DOHH2 (cell line): ENCODE measurements at regions not wholly inside any gene's neighbourhood (a gene's known extent, or its start where the extent isn't known, plus 50 kb on each side); places are given as distances from the start of the nearest gene placed in this dataset.

Experiments
- H3F3A ChIP-seq: fragments of 200-600 bp; sonication (generic), shearing (Covaris generic); 2 replicates; pipeline ENCODE4 v1.6.0; 2016; ENCODE audit warnings: antibody characterized with exemption, mild to moderate bottlenecking; ENCODE audit not compliant: control insufficient read depth, insufficient read depth
- H3K27ac ChIP-seq: fragments of 200-600 bp; sonication (generic); 2 replicates; pipeline ENCODE4 v1.5.1; 2014; ENCODE audit warnings: low read depth, mild to moderate bottlenecking, low read length, moderate library complexity
- H3K27me3 ChIP-seq: fragments of 200-600 bp; sonication (generic); 2 replicates; pipeline ENCODE4 v1.6.1; 2014; ENCODE audit warnings: mild to moderate bottlenecking, low read length, mixed read lengths; ENCODE audit not compliant: control insufficient read depth
- H3K36me3 ChIP-seq: fragments of 200-600 bp; sonication (generic); 2 replicates; pipeline ENCODE4 v1.6.1; 2014; ENCODE audit warnings: mild to moderate bottlenecking, low read length, moderate library complexity, mixed read lengths; ENCODE audit not compliant: control insufficient read depth
- H3K4me1 ChIP-seq: fragments of 200-600 bp; sonication (generic); 2 replicates; pipeline ENCODE4 v1.6.1; 2014; ENCODE audit warnings: mild to moderate bottlenecking, low read length, mixed read lengths; ENCODE audit not compliant: control insufficient read depth
- H3K4me2 ChIP-seq: fragments of 200-600 bp; sonication (generic); 2 replicates; pipeline ENCODE4 v1.6.0; 2014; ENCODE audit warnings: mild to moderate bottlenecking, low read length, moderate library complexity
- H3K4me3 ChIP-seq: fragments of 200-600 bp; sonication (generic); 2 replicates; pipeline ENCODE4 v1.5.1; 2014; ENCODE audit warnings: mild to moderate bottlenecking, low read length, mixed read lengths
- H3K79me2 ChIP-seq: fragments of 200-600 bp; sonication (generic); 2 replicates; pipeline ENCODE4 v1.6.1; 2014; ENCODE audit warnings: mild to moderate bottlenecking, low read length, mixed read lengths; ENCODE audit not compliant: control insufficient read depth
- H3K9me2 ChIP-seq: fragments of 200-600 bp; sonication (generic); replicated peaks from 2 replicates; pipeline ENCODE4 v1.6.1; 2014; ENCODE audit warnings: mild to moderate bottlenecking, low read length, mixed read lengths; ENCODE audit not compliant: control insufficient read depth
- H3K9me3 ChIP-seq: fragments of 200-600 bp; sonication (generic); 2 replicates; pipeline ENCODE4 v1.6.1; 2014; ENCODE audit warnings: antibody characterized with exemption, low read length, mixed read lengths; ENCODE audit not compliant: control insufficient read depth, insufficient read depth
- H4K20me1 ChIP-seq: fragments of 200-600 bp; sonication (generic); 2 replicates; pipeline ENCODE4 v1.6.0; 2014; ENCODE audit warnings: low read depth, mild to moderate bottlenecking, antibody characterized with exemption, low read length, moderate library complexity; ENCODE audit not compliant: control insufficient read depth, insufficient read depth
- EZH2phosphoT487 ChIP-seq: fragments of 200-600 bp; sonication (generic); IDR thresholded peaks from 2 replicates; pipeline ENCODE4 v1.6.1; 2017; ENCODE audit warnings: borderline replicate concordance, mild to moderate bottlenecking, antibody characterized with exemption, low read length, moderate library complexity, mixed read lengths
- TF ChIP-seq, protein P1 (sequence below): fragments of 200-600 bp; sonication (generic); IDR thresholded peaks from one replicate; pipeline ENCODE4 v1.5.1; 2014; ENCODE audit warnings: antibody characterized with exemption, mild to moderate bottlenecking, low read depth, low read length; ENCODE audit not compliant: poor library complexity, severe bottlenecking

DNA sequence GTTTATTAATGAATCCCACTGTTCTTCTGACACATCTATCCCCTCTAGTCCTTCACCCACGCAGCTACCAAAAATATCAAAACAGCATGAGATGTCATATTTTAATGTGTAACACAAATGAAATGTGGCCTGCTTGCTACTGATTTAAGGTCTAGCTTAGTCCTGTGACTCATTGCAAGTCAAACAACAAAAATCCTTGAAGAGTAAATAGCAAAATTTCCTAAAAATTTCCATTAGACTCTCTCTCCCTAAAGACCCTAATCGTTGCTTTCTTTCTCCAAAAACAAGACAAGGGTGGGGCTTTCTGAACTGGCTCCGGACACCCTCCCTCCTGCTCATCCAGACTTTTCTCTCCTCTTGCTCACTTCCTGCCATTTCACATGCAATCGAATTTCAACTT, 99.9 kb upstream of the IPO5 start:
- H3K36me3 ChIP-seq = no peaks in the 10 kb centered on the region
- no peaks in the 10 kb centered on the region for H3F3A ChIP-seq
- no peak for TF ChIP-seq EZH2phosphoT487
- TF ChIP-seq, protein P1, sequence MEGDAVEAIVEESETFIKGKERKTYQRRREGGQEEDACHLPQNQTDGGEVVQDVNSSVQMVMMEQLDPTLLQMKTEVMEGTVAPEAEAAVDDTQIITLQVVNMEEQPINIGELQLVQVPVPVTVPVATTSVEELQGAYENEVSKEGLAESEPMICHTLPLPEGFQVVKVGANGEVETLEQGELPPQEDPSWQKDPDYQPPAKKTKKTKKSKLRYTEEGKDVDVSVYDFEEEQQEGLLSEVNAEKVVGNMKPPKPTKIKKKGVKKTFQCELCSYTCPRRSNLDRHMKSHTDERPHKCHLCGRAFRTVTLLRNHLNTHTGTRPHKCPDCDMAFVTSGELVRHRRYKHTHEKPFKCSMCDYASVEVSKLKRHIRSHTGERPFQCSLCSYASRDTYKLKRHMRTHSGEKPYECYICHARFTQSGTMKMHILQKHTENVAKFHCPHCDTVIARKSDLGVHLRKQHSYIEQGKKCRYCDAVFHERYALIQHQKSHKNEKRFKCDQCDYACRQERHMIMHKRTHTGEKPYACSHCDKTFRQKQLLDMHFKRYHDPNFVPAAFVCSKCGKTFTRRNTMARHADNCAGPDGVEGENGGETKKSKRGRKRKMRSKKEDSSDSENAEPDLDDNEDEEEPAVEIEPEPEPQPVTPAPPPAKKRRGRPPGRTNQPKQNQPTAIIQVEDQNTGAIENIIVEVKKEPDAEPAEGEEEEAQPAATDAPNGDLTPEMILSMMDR = no peak
- H3K79me2 ChIP-seq = no peaks in the 10 kb centered on the region
- no peak overlapping the region for H3K4me3 ChIP-seq
- no peaks in the 10 kb centered on the region for H3K9me2 ChIP-seq
- no peak overlapping the region for H3K4me2 ChIP-seq
- H3K9me3 ChIP-seq = no peaks in the 10 kb centered on the region
- H3K27ac ChIP-seq = no peak overlapping the region
- no peaks in the 10 kb centered on the region; the same call in 1 of the 2 replicates for H3K27me3 ChIP-seq
- H3K4me1 ChIP-seq = peaks cover 5% of the 10 kb centered on the region; the same call in 1 of the 2 replicates
- H4K20me1 ChIP-seq = no peaks in the 10 kb centered on the region

DNA sequence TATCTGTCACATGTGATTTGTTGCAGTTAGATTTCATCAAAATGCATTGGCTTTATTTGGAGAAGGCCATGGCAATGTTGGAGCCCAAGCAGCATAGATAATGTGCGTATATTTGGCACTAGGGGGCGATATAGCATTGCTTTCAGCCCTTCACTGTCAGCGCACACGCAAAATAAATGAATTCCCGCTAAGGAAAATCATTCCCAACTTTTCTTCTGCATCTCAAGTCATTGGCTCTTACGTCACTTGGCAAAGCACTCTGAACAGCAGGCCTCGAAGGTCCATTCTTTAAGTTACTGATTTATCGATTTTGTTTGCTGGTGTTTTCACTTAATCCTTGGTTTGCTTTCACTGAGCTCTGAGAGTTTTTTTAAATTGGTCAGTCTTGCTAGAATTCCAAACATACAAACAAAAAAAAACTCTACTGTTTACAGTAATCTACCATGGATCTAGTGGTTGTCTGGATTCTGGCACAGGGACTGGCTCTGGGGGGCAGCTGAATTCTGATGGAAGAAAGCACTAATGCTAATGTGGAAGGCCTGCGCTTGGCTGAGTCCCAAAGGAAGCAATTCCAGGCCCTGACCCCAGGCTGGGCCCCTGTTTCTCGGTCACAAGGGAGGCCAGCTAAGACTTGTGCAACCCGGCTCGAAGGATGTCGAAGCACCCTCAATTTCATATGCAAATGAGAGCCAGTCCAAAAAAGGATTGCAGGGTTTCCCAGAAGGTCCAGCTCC, 97.7 kb upstream of the IPO5 start:
- H3K27me3 ChIP-seq = no peaks in the 10 kb centered on the region; the same call in 1 of the 2 replicates
- H3K4me2 ChIP-seq = no peak overlapping the region
- peaks cover 5% of the 10 kb centered on the region; the same call in 1 of the 2 replicates for H3K4me1 ChIP-seq
- no peak overlapping the region for H3K4me3 ChIP-seq
- H3K27ac ChIP-seq = no peak overlapping the region
- no peaks in the 10 kb centered on the region for H3F3A ChIP-seq
- no peaks in the 10 kb centered on the region for H3K9me2 ChIP-seq
- TF ChIP-seq, protein P1 = peak; percentile 80
- TF ChIP-seq EZH2phosphoT487 = no peak
- H4K20me1 ChIP-seq = no peaks in the 10 kb centered on the region
- no peaks in the 10 kb centered on the region for H3K9me3 ChIP-seq
- H3K36me3 ChIP-seq = no peaks in the 10 kb centered on the region
- no peaks in the 10 kb centered on the region for H3K79me2 ChIP-seq

DNA sequence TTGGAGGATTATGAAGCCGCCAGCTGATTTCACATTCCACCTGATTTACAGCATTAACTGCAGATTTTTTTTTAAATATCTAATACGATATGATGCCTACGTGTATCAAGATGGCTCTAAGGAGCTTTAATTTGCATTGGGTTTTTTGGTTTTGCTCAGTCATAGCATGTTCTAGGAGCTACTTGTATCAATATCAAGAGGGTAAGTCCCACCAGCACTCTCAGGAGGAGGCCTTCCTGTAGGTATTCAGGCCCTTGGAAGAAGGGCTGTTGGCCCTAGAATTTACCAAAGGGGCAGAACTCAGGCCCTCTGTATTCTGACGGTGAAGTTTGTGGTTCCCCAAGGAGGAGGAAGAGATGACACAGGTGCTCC, 97.2 kb upstream of the IPO5 start:
- Histone ChIP-seq H4K20me1 (no peaks in the 10 kb centered on the region), H3K27me3 (no peaks in the 10 kb centered on the region; the same call in 1 of the 2 replicates), H3K4me1 (peaks cover 5% of the 10 kb centered on the region; the same call in 1 of the 2 replicates), H3K79me2 (no peaks in the 10 kb centered on the region), H3F3A (no peaks in the 10 kb centered on the region), H3K36me3 (no peaks in the 10 kb centered on the region), H3K4me2 (no peak overlapping the region), H3K9me3 (no peaks in the 10 kb centered on the region), H3K9me2 (no peaks in the 10 kb centered on the region), H3K27ac (no peak overlapping the region), H3K4me3 (no peak overlapping the region)
- TF ChIP-seq, protein P1 = no peak
- no peak for TF ChIP-seq EZH2phosphoT487
